Keratinocyte (primary cell): ENCODE measurements at regions not wholly inside any gene's neighbourhood (a gene's known extent, or its start where the extent isn't known, plus 50 kb on each side); places are given as distances from the start of the nearest gene placed in this dataset.

ENCODE experiments used
- EZH2 ChIP-seq: IDR thresholded peaks from one replicate; pipeline ENCODE4 v1.6.1; 2012; ENCODE audit warnings: inconsistent platforms, mild to moderate bottlenecking, low read length, moderate library complexity
- TF ChIP-seq, protein P1 (sequence below), 3 experiments: IDR thresholded peaks in 1 of 3; conservative IDR thresholded peaks in 1 of 3; optimal IDR thresholded peaks in 1 of 3; 2 replicates in 2 of 3; 3 replicates in 1 of 3; pipeline versions ENCODE3 to v1.5.1; 2011; ENCODE audit warnings: low read length in 3 of 3, mild to moderate bottlenecking in 3 of 3, moderate library complexity in 2 of 3, control low read depth in 1 of 3, inconsistent platforms in 1 of 3; ENCODE audit not compliant: insufficient read depth in 2 of 3; ENCODE audit errors: extremely low read depth in 1 of 3

DNA sequence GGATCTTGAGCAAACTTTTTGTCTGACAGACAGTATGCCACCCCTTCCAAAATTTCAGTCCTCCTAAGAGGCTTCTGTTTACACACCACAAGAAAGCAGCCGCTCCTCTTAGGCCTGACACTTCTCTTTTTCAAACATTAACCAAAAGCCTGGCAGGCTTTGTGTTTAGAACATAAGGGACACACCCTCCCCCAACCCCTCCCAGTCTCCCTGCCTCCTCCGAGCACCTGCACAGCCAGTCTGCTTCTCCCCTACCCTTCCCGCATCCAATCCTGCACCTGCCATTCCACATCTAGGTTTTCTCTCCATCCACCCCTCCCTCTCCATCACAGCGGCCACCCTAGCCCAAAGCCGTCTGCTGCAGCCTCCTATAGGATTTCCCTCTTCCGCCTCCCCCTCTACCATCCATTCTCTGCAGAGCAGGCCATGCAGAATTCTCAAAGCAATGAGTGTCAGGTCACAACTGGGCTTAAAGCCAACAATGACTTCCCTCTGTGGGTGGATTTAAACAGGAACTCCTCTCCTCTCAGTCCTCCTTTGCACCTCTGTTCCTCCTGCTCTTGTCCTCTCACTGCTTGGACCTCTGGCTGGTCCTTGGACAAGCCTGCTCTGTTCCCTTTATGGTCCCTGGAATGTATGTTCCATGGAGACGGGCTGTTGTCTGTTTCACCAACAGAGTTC is 478.2 kb downstream of the NPHP4 start:
- TF ChIP-seq, protein P1, sequence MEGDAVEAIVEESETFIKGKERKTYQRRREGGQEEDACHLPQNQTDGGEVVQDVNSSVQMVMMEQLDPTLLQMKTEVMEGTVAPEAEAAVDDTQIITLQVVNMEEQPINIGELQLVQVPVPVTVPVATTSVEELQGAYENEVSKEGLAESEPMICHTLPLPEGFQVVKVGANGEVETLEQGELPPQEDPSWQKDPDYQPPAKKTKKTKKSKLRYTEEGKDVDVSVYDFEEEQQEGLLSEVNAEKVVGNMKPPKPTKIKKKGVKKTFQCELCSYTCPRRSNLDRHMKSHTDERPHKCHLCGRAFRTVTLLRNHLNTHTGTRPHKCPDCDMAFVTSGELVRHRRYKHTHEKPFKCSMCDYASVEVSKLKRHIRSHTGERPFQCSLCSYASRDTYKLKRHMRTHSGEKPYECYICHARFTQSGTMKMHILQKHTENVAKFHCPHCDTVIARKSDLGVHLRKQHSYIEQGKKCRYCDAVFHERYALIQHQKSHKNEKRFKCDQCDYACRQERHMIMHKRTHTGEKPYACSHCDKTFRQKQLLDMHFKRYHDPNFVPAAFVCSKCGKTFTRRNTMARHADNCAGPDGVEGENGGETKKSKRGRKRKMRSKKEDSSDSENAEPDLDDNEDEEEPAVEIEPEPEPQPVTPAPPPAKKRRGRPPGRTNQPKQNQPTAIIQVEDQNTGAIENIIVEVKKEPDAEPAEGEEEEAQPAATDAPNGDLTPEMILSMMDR (optimal IDR thresholded peaks at IDR 0.05 in 1 of 3, IDR thresholded peaks at IDR 0.05 in 1 of 3, conservative IDR thresholded peaks at IDR 0.05 in 1 of 3; ENCODE audit: extremely low read depth in 1 of 3, insufficient read depth in 2 of 3, low read length in 3 of 3), result no peak
- no peak for TF ChIP-seq EZH2
